Neutrophil (primary cell): ENCODE measurements at regions not wholly inside any gene's neighbourhood (a gene's known extent, or its start where the extent isn't known, plus 50 kb on each side); places are given as distances from the start of the nearest gene placed in this dataset.

Source experiments
- H3K27ac ChIP-seq: fragments of 200-600 bp; sonication (generic); 2 replicates; pipeline ENCODE4 v1.5.1; 2016; ENCODE audit warnings: mild to moderate bottlenecking, moderate library complexity
- H3K27me3 ChIP-seq: fragments of 200-600 bp; sonication (generic); 2 replicates; pipeline ENCODE4 v1.6.0; 2016; ENCODE audit warnings: mild to moderate bottlenecking
- H3K36me3 ChIP-seq: fragments of 200-600 bp; sonication (generic); 2 replicates; pipeline ENCODE4 v1.5.1; 2017
- H3K4me1 ChIP-seq, 2 experiments: fragments of 200-600 bp in 1 of 2; sonication (generic) in 1 of 2; 1 replicate in 1 of 2; 2 replicates in 1 of 2; pipeline versions ENCODE4 v1.5.1 to v1.6.1; 2013 to 2016; ENCODE audit warnings: low read depth in 1 of 2, low read length in 1 of 2, mild to moderate bottlenecking in 1 of 2, moderate library complexity in 1 of 2; ENCODE audit not compliant: control insufficient read depth in 1 of 2, insufficient read depth in 1 of 2
- H3K4me3 ChIP-seq, 2 experiments: fragments of 200-600 bp in 1 of 2; sonication (generic) in 1 of 2; 1 replicate in 1 of 2; 2 replicates in 1 of 2; pipeline ENCODE4 v1.5.1; 2013 to 2016; ENCODE audit warnings: low read depth in 1 of 2, low read length in 1 of 2, mild to moderate bottlenecking in 1 of 2, moderate library complexity in 1 of 2
- H3K9me3 ChIP-seq: fragments of 200-600 bp; sonication (generic); 2 replicates; pipeline ENCODE4 v1.5.1; 2016
- CTCF ChIP-seq: fragments of 200-600 bp; sonication (generic); IDR thresholded peaks from 2 replicates; pipeline ENCODE4 v1.5.1; 2016; ENCODE audit warnings: antibody characterized with exemption

GRCh38 chr3:82736696-82737277 is 975.3 kb upstream of the GBE1 start:
- Histone ChIP-seq H3K27ac (no peak overlapping the region), H3K4me3 (no peak overlapping the region), H3K36me3 (no peaks in the 10 kb centered on the region), H3K4me1 (no peaks in the 10 kb centered on the region), H3K27me3 (no peaks in the 10 kb centered on the region), H3K9me3 (peaks cover 5% of the 10 kb centered on the region)
- TF ChIP-seq CTCF: no peak

- TF ChIP-seq CTCF: no peak
- Histone ChIP-seq H3K9me3 (no peaks in the 10 kb centered on the region), H3K36me3 (no peaks in the 10 kb centered on the region), H3K4me3 (no peak overlapping the region), H3K27me3 (no peaks in the 10 kb centered on the region), H3K27ac (no peak overlapping the region), H3K4me1 (no peaks in the 10 kb centered on the region)
These were observed 953.8 kb upstream of the GBE1 start for GRCh38 chr3:82715091-82715856.

GRCh38 chr3:82707035-82707434 is 945.6 kb upstream of the GBE1 start:
- Histone ChIP-seq H3K27me3 (no peaks in the 10 kb centered on the region), H3K9me3 (no peaks in the 10 kb centered on the region), H3K36me3 (no peaks in the 10 kb centered on the region), H3K4me1 (no peaks in the 10 kb centered on the region), H3K27ac (no peak overlapping the region), H3K4me3 (no peak overlapping the region)
- TF ChIP-seq CTCF: no peak

GRCh38 chr3:82685761-82686160 is 924.3 kb upstream of the GBE1 start:
- Histone ChIP-seq H3K27ac (no peak overlapping the region), H3K9me3 (no peaks in the 10 kb centered on the region), H3K27me3 (no peaks in the 10 kb centered on the region), H3K4me1 (no peaks in the 10 kb centered on the region), H3K4me3 (no peak overlapping the region), H3K36me3 (no peaks in the 10 kb centered on the region)
- TF ChIP-seq CTCF: no peak

GRCh38 chr3:82676356-82677026 is 915.0 kb upstream of the GBE1 start:
- Histone ChIP-seq H3K4me1 (no peaks in the 10 kb centered on the region), H3K9me3 (no peaks in the 10 kb centered on the region), H3K36me3 (no peaks in the 10 kb centered on the region), H3K27ac (no peak overlapping the region), H3K4me3 (no peak overlapping the region), H3K27me3 (no peaks in the 10 kb centered on the region)
- no peak for TF ChIP-seq CTCF
